GM19025 (cell line): ENCODE measurements at regions not wholly inside any gene's neighbourhood (a gene's known extent, or its start where the extent isn't known, plus 50 kb on each side); places are given as distances from the start of the nearest gene placed in this dataset.
"Not testable (repeated sequence)": the region's sequence is repeated elsewhere in the genome, so short reads cannot be mapped to it uniquely, and the experiment has no call there.

Experiments
- ATAC-seq: cut with Tn5 transposase; IDR thresholded peaks from one replicate; pipeline ENCODE4 v1.9.1; 2021; ENCODE audit warnings: mild to moderate bottlenecking, low read depth, moderate library complexity; ENCODE audit not compliant: unreplicated experiment

GRCh38 chr21:8194042-8194441 is 2327.3 kb upstream of the TPTE start:
- ATAC-seq: peak; percentile 52

DNA sequence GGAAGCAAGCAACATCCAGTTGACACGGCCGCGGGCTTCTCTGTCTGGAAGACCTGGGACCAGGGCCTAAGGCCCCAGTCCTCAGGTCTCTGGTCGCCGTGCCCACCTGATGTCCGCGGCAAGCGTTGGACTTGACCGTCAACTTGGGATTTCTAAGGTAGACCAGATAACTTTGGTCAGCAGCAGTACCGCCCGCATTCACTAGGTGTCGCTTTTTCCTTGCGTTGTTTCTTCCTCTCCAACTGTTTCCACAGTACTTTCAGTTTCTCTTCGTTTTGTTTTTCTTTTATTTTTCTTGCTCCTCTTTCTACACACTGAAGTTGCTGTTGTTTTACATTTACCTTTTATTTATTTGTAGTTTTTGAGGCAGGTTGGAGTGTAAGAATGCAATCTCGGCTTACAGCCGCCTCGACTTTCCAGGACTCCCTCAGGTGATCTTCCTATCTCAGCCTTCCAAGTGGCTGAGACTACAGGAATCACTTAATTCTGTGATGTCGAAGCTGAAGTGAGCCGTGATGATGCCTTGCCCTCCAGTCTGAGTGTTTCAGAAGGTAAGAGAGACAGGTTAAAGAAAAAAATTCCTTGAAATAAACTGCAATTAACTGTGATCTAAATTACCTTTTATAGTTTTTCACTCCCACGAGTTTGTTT is 2323.9 kb upstream of the TPTE start:
- ATAC-seq: not testable (repeated sequence)

GRCh38 chr21:8205094-8205891 is 2316.1 kb upstream of the TPTE start:
- not testable (repeated sequence) for ATAC-seq

DNA sequence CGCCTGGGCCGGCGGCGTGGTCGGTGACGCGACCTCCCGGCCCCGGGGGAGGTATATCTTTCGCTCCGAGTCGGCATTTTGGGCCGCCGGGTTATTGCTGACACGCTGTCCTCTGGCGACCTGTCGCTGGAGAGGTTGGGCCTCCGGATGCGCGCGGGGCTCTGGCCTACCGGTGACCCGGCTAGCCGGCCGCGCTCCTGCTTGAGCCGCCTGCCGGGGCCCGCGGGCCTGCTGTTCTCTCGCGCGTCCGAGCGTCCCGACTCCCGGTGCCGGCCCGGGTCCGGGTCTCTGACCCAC is 2315.5 kb upstream of the TPTE start:
- ATAC-seq: not testable (repeated sequence)

- ATAC-seq: peak; percentile 58
Measured at GRCh38 chr21:8212986-8213550, 2308.3 kb upstream of the TPTE start.

DNA sequence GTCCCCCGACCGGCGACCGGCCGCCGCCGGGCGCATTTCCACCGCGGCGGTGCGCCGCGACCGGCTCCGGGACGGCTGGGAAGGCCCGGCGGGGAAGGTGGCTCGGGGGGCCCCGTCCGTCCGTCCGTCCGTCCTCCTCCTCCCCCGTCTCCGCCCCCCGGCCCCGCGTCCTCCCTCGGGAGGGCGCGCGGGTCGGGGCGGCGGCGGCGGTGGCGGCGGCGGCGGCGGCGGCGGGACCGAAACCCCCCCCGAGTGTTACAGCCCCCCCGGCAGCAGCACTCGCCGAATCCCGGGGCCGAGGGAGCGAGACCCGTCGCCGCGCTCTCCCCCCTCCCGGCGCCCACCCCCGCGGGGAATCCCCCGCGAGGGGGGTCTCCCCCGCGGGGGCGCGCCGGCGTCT is 2306.8 kb upstream of the TPTE start:
- ATAC-seq: not testable (repeated sequence)

GRCh38 chr21:8229366-8230150 is 2291.8 kb upstream of the TPTE start:
- ATAC-seq: not testable (repeated sequence)

- not testable (repeated sequence) for ATAC-seq
Measured at GRCh38 chr21:8231252-8231651, 2290.1 kb upstream of the TPTE start.

DNA sequence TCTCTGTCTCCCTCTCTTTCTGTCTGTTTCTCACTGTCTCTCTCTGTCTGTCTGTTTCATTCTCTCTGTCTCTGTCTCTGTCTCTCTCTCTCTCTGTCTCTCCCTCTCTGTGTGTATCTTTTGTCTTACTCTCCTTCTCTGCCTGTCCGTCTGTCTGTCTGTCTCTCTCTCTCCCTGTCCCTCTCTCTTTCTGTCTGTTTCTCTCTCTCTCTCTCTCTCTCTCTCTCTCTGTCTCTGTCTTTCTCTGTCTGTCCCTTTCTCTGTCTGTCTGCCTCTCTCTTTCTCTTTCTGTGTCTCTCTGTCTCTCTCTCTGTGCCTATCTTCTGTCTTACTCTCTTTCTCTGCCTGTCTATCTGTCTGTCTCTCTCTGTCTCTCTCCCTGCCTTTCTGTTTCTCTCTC is 2288.4 kb upstream of the TPTE start:
- not testable (repeated sequence) for ATAC-seq

DNA sequence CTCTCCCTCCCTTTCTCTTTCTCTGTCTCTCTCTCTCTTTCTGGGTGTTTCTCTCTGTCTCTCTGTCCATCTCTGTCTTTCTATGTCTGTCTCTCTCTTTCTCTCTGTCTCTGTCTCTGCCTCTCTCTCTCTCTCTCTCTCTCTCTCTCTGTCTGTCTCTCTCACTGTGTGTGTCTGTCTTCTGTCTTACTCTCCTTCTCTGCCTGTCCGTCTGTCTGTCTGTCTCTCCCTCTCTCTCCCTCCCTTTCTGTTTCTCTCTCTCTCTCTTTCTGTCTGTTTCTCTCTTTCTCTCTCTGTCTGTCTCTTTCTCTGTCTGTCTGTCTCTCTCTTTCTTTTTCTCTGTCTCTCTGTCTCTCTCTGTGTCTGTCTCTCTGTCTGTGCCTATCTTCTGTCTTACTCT is 2287.3 kb upstream of the TPTE start:
- ATAC-seq: not testable (repeated sequence)

DNA sequence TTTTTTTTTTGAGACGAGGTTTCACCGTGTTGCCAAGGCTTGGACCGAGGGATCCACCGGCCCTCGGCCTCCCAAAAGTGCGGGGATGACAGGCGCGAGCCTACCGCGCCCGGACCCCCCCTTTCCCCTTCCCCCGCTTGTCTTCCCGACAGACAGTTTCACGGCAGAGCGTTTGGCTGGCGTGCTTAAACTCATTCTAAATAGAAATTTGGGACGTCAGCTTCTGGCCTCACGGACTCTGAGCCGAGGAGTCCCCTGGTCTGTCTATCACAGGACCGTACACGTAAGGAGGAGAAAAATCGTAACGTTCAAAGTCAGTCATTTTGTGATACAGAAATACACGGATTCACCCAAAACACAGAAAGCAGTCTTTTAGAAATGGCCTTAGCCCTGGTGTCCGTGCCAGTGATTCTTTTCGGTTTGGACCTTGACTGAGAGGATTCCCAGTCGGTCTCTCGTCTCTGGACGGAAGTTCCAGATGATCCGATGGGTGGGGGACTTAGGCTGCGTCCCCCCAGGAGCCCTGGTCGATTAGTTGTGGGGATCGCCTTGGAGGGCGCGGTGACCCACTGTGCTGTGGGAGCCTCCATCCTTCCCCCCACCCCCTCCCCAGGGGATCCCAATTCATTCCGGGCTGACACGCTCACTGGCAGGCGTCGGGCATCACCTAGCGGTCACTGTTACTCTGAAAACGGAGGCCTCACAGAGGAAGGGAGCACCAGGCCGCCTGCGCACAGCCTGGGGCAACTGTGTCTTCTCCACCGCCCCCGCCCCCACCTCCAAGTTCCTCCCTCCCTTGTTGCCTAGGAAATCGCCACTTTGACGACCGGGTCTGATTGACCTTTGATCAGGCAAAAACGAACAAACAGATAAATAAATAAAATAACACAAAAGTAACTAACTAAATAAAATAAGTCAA is 2276.4 kb upstream of the TPTE start:
- peak; percentile 44 for ATAC-seq

- peak; percentile 50 for ATAC-seq
Measured at GRCh38 chr21:8245642-8246402, 2275.6 kb upstream of the TPTE start.

- not testable (repeated sequence) for ATAC-seq
Measured at GRCh38 chr21:8251701-8252100, 2269.7 kb upstream of the TPTE start.

- not testable (repeated sequence) for ATAC-seq
Measured at GRCh38 chr21:8255094-8255493, 2266.3 kb upstream of the TPTE start.

- ATAC-seq: not testable (repeated sequence)
Measured at GRCh38 chr21:8257083-8257799, 2264.1 kb upstream of the TPTE start.

GRCh38 chr21:8260065-8260627 is 2261.2 kb upstream of the TPTE start:
- ATAC-seq: not testable (repeated sequence)
